ENCODE measurements at regions not wholly inside any gene's neighbourhood (a gene's known extent, or its start where the extent isn't known, plus 50 kb on each side); places are given as distances from the start of the nearest gene placed in this dataset.

DNA sequence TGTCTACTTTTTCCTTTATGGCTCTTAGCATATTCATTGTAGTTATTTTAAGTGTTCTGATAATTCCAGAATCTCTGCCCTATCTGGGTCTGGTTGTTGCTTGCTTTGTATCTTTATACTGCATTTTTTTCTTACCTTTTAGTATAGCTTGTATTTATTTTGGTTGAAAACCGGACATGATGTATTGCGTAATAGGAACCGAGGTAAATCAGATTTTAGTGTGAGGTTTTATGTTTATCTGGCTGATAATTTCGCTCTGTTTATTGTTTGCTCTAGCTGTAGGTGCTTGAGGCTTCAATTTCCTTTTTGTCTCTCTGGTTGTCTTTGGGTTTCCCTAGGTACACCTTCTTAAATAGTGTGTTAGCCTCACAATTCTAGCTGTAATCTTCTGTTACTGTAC, 263.8 kb upstream of the LCORL start:
- H3K4me3 ChIP-seq: no peak overlapping the region
- no peaks in the 10 kb centered on the region for H3K27me3 ChIP-seq
- H3K27ac ChIP-seq: no peak overlapping the region
- H3K4me1 ChIP-seq: no peaks in the 10 kb centered on the region
- no peak for ATAC-seq
- no peaks in the 10 kb centered on the region for H3K36me3 ChIP-seq
- TF ChIP-seq POLR2A (IDR thresholded peaks at IDR 0.05) (no peak), POLR2AphosphoS5 (IDR thresholded peaks at IDR 0.05) (no peak), EP300 (IDR thresholded peaks at IDR 0.05) (no peak)
- TF ChIP-seq, protein P1, sequence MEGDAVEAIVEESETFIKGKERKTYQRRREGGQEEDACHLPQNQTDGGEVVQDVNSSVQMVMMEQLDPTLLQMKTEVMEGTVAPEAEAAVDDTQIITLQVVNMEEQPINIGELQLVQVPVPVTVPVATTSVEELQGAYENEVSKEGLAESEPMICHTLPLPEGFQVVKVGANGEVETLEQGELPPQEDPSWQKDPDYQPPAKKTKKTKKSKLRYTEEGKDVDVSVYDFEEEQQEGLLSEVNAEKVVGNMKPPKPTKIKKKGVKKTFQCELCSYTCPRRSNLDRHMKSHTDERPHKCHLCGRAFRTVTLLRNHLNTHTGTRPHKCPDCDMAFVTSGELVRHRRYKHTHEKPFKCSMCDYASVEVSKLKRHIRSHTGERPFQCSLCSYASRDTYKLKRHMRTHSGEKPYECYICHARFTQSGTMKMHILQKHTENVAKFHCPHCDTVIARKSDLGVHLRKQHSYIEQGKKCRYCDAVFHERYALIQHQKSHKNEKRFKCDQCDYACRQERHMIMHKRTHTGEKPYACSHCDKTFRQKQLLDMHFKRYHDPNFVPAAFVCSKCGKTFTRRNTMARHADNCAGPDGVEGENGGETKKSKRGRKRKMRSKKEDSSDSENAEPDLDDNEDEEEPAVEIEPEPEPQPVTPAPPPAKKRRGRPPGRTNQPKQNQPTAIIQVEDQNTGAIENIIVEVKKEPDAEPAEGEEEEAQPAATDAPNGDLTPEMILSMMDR (IDR thresholded peaks at IDR 0.05): no peak
- 75 to 79% methylated on average over 2 to 4 of the region's 4 CpGs for WGBS, 2 donors (ENCODE audit: low coverage in 1 of 2)
- H3K9me3 ChIP-seq: peaks cover 0 to 5% (median 0%) of the 10 kb centered on the region in 3 donors

DNA sequence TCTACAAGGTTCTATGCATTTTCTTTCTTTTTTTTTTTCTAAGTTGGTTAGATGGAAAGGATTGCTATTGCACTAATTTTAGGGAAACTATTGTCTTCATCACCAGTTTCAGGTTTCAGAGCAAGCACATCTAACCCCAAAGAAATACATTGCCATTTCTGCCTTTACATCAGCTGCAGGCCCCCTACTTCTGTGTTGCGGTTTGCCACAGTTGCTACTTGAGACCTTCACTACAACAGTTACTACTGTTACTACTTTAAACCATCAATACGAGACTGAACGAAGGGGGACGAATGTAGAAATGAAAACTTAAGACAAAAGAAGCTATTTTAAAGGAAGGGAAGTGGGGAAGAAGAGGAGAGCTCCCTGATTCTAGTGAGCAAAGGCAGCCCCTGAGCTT, 256.7 kb upstream of the LCORL start:
- WGBS, 2 donors (ENCODE audit: low coverage in 1 of 2): 78 to 92% methylated on average over 3 of the region's 4 CpGs
- H3K4me3 ChIP-seq: no peak overlapping the region

DNA sequence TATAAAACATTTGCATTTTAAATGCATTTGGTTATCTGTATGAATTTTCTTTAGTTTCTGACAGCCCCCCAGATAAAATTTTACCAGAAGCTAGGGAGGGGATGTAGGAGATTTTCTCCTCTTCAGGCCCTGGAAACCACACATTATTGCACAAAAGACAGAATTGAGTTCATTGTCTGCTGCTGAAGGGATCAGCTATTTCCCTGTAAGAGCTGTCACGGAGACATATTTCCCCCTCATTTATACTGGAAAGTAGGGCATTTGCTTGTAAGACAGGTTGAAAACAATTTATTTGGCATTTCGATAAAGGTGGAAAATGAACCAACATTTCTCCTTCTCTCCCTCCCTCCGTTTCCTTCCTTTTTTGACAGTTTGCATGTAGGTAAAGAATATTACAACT, 241.3 kb upstream of the LCORL start:
- ATAC-seq: no peak
- Histone ChIP-seq H3K27me3 (no peaks in the 10 kb centered on the region), H3K4me3 (no peak overlapping the region), H3K27ac (no peak overlapping the region), H3K4me1 (no peaks in the 10 kb centered on the region), H3K36me3 (no peaks in the 10 kb centered on the region), H3K9me3 (no peaks in the 10 kb centered on the region)
- WGBS, 2 donors (ENCODE audit: low coverage in 1 of 2): 73 to 82% methylated on average over 3 of the region's 3 CpGs
- TF ChIP-seq, protein P1 (IDR thresholded peaks at IDR 0.05): no peak
- TF ChIP-seq POLR2A (IDR thresholded peaks at IDR 0.05): no peak
- TF ChIP-seq EP300 (IDR thresholded peaks at IDR 0.05): no peak

More for the DNA sequence above, 256.7 kb upstream of the LCORL start:
- no peaks in the 10 kb centered on the region for H3K4me1 ChIP-seq
- no peak overlapping the region for H3K27ac ChIP-seq
- TF ChIP-seq POLR2AphosphoS5 (IDR thresholded peaks at IDR 0.05): no peak
- TF ChIP-seq POLR2A (IDR thresholded peaks at IDR 0.05): no peak
- TF ChIP-seq EP300 (IDR thresholded peaks at IDR 0.05): no peak
- TF ChIP-seq, protein P1 (IDR thresholded peaks at IDR 0.05): no peak
- no peak for ATAC-seq
- no peaks in the 10 kb centered on the region for H3K36me3 ChIP-seq
- peaks cover 0 to 6% (median 0%) of the 10 kb centered on the region in 3 donors for H3K9me3 ChIP-seq
- H3K27me3 ChIP-seq: no peaks in the 10 kb centered on the region

DNA sequence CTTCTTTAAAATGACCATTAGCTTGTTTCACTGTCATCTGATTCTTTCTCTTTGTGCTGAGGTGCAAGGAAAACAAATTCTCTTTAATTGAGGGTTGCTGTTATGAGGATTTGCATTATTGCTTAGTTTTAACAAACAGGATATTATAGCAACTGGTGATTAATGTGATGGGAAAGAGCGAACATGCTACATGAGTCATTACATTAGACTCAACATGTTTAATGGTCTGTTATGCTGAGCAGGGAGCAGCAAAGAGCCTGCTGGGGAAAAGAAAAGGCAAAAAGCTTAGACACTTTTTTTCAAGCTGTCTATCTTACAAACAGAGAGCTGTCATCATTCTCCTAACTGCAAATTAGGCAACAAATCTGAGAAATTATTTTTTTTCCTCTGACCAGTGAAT, 230.5 kb upstream of the LCORL start:
- no peak overlapping the region for H3K4me3 ChIP-seq
- ATAC-seq: no peak
- no peaks in the 10 kb centered on the region for H3K36me3 ChIP-seq
- no peak overlapping the region for H3K27ac ChIP-seq
- 57 to 90% methylated on average over 1 of the region's 1 CpG for WGBS, 2 donors (ENCODE audit: low coverage in 1 of 2)
- TF ChIP-seq POLR2A (IDR thresholded peaks at IDR 0.05): no peak
- TF ChIP-seq EP300 (IDR thresholded peaks at IDR 0.05): no peak
- TF ChIP-seq, protein P1 (IDR thresholded peaks at IDR 0.05): no peak
- TF ChIP-seq POLR2AphosphoS5 (IDR thresholded peaks at IDR 0.05): no peak
- H3K9me3 ChIP-seq: no peaks in the 10 kb centered on the region
- no peaks in the 10 kb centered on the region for H3K4me1 ChIP-seq
- no peaks in the 10 kb centered on the region for H3K27me3 ChIP-seq

DNA sequence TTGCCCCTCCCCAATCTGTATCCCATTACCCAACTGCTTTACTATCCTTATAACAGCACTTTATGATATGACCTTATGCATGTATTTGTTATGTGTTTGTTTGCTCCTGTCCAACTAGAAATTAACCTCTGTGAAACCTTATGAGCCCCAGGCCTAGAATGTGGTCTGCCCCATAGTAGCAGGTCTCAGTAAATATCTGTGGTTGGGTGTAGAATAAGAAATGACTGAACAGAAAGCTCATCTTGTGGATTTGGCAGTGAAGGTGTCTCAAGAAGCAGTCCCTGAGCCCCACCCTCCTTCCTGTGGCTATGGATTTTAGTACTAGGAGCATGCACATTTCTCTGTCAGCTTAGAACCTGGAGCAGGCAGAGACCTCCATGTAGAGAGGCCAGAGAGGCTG, 229.0 kb upstream of the LCORL start:
- H3K4me3 ChIP-seq: no peak overlapping the region
- TF ChIP-seq, protein P1 (IDR thresholded peaks at IDR 0.05): no peak
- TF ChIP-seq POLR2AphosphoS5 (IDR thresholded peaks at IDR 0.05) (no peak), EP300 (IDR thresholded peaks at IDR 0.05) (no peak), POLR2A (IDR thresholded peaks at IDR 0.05) (no peak)
- no peaks in the 10 kb centered on the region for H3K27me3 ChIP-seq
- H3K9me3 ChIP-seq: no peaks in the 10 kb centered on the region
- no peaks in the 10 kb centered on the region for H3K4me1 ChIP-seq
- no peaks in the 10 kb centered on the region for H3K36me3 ChIP-seq
- ATAC-seq: no peak
- no peak overlapping the region for H3K27ac ChIP-seq
